SU-DHL-6 (cell line): ENCODE measurements at regions not wholly inside any gene's neighbourhood (a gene's known extent, or its start where the extent isn't known, plus 50 kb on each side); places are given as distances from the start of the nearest gene placed in this dataset.

Source experiments
- EZH2phosphoT487 ChIP-seq: fragments of 200-600 bp; sonication (generic), shearing (Covaris generic); conservative IDR thresholded peaks from 2 replicates; pipeline ENCODE4 v1.6.1; 2018; ENCODE audit warnings: mild to moderate bottlenecking, antibody characterized with exemption, low read length, moderate library complexity, mixed read lengths
- TF ChIP-seq, protein P1 (sequence below): fragments of 200-600 bp; sonication (generic); IDR thresholded peaks from one replicate; pipeline ENCODE4 v1.5.1; 2017; ENCODE audit warnings: antibody characterized with exemption, mild to moderate bottlenecking, low read length, moderate library complexity; ENCODE audit not compliant: insufficient read depth, poor library complexity, severe bottlenecking

DNA sequence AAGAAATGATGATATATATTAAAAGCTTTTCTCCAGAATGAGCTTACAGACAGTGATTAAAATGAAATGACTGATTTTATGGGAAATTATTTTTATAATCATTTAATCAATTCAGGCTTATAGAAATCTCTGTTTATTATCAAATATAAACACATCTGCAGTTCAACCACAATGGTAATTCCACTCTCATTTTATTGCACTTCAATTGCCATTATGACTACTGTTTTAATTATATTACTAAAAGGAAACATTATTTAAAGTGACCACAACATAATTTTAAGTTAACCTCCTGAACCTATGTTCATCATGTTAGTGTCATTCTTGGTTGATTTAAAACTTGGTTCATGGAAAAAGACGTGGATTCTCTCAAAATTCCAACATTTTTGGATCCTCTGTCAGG is 536.3 kb downstream of the SLC6A15 start:
- TF ChIP-seq, protein P1, sequence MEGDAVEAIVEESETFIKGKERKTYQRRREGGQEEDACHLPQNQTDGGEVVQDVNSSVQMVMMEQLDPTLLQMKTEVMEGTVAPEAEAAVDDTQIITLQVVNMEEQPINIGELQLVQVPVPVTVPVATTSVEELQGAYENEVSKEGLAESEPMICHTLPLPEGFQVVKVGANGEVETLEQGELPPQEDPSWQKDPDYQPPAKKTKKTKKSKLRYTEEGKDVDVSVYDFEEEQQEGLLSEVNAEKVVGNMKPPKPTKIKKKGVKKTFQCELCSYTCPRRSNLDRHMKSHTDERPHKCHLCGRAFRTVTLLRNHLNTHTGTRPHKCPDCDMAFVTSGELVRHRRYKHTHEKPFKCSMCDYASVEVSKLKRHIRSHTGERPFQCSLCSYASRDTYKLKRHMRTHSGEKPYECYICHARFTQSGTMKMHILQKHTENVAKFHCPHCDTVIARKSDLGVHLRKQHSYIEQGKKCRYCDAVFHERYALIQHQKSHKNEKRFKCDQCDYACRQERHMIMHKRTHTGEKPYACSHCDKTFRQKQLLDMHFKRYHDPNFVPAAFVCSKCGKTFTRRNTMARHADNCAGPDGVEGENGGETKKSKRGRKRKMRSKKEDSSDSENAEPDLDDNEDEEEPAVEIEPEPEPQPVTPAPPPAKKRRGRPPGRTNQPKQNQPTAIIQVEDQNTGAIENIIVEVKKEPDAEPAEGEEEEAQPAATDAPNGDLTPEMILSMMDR: no peak
- TF ChIP-seq EZH2phosphoT487: no peak
